ENCODE measurements at regions not wholly inside any gene's neighbourhood (a gene's known extent, or its start where the extent isn't known, plus 50 kb on each side); places are given as distances from the start of the nearest gene placed in this dataset.
A peak's percentile ranks its signal among the peaks of the same experiment; 100 is the strongest.

- no peak for DNase-seq (ENCODE audit: low read depth in 2 of 2)
Measured at GRCh38 chr16:87061243-87061920, 255.8 kb downstream of the C16orf95 start.

- DNase-seq (ENCODE audit: low read depth in 2 of 2) = peak; percentile 79 to 89
Measured at GRCh38 chr16:87062569-87063442, 254.4 kb downstream of the C16orf95 start.

GRCh38 chr16:87063543-87063942, 253.6 kb downstream of the C16orf95 start:
- DNase-seq (ENCODE audit: low read depth in 2 of 2) = peak in 1 of 2 donors; percentile 52

- DNase-seq (ENCODE audit: low read depth in 2 of 2) = peak in 1 of 2 donors; percentile 51
Measured at GRCh38 chr16:87064731-87065445, 252.3 kb downstream of the C16orf95 start.

GRCh38 chr16:87065446-87066132, 251.6 kb downstream of the C16orf95 start:
- DNase-seq (ENCODE audit: low read depth in 2 of 2) = no peak

GRCh38 chr16:87066133-87067002, 250.8 kb downstream of the C16orf95 start:
- no peak for DNase-seq (ENCODE audit: low read depth in 2 of 2)

GRCh38 chr16:87067003-87067556, 250.1 kb downstream of the C16orf95 start:
- DNase-seq (ENCODE audit: low read depth in 2 of 2) = no peak

GRCh38 chr16:87067836-87068761, 249.1 kb downstream of the C16orf95 start:
- no peak for DNase-seq (ENCODE audit: low read depth in 2 of 2)

- no peak for DNase-seq (ENCODE audit: low read depth in 2 of 2)
Measured at GRCh38 chr16:87068762-87069150, 248.4 kb downstream of the C16orf95 start.

- no peak for DNase-seq (ENCODE audit: low read depth in 2 of 2)
Measured at GRCh38 chr16:87070657-87071056, 246.5 kb downstream of the C16orf95 start.

GRCh38 chr16:87072101-87072500, 245.1 kb downstream of the C16orf95 start:
- no peak for DNase-seq (ENCODE audit: low read depth in 2 of 2)

- DNase-seq (ENCODE audit: low read depth in 2 of 2) = peak; percentile 52 to 80
Measured at GRCh38 chr16:87074641-87075318, 242.4 kb downstream of the C16orf95 start.

GRCh38 chr16:87075319-87075860, 241.8 kb downstream of the C16orf95 start:
- no peak for DNase-seq (ENCODE audit: low read depth in 2 of 2)

GRCh38 chr16:87076331-87076949, 240.8 kb downstream of the C16orf95 start:
- DNase-seq (ENCODE audit: low read depth in 2 of 2) = peak; percentile 38 to 60

- DNase-seq (ENCODE audit: low read depth in 2 of 2) = peak; percentile 79 to 92
Measured at GRCh38 chr16:87076950-87077749, 240.0 kb downstream of the C16orf95 start.

- no peak for DNase-seq (ENCODE audit: low read depth in 2 of 2)
Measured at GRCh38 chr16:87077750-87078127, 239.5 kb downstream of the C16orf95 start.

GRCh38 chr16:87080571-87081167, 236.5 kb downstream of the C16orf95 start:
- no peak for DNase-seq (ENCODE audit: low read depth in 2 of 2)
